Ishikawa (cell line): ENCODE measurements at regions not wholly inside any gene's neighbourhood (a gene's known extent, or its start where the extent isn't known, plus 50 kb on each side); places are given as distances from the start of the nearest gene placed in this dataset.

Source experiments
- CEBPB ChIP-seq: IDR thresholded peaks from 2 replicates; pipeline ENCODE4 v1.6.1; 2012
- CREB1 ChIP-seq: IDR thresholded peaks from 2 replicates; pipeline ENCODE4 v1.6.1; 2012; ENCODE audit warnings: low read depth
- EP300 ChIP-seq: IDR thresholded peaks from 2 replicates; pipeline ENCODE4 v1.6.1; 2012; ENCODE audit warnings: borderline replicate concordance
- NFIC ChIP-seq: IDR thresholded peaks from 2 replicates; pipeline ENCODE4 v1.6.1; 2012
- RAD21 ChIP-seq: IDR thresholded peaks from 2 replicates; pipeline ENCODE4 v1.6.1; 2012; ENCODE audit warnings: low read depth
- REST ChIP-seq: IDR thresholded peaks from 2 replicates; pipeline ENCODE4 v1.6.1; 2012; ENCODE audit warnings: low read depth, mild to moderate bottlenecking
- TAF1 ChIP-seq: IDR thresholded peaks from 2 replicates; pipeline ENCODE4 v1.6.1; 2012; ENCODE audit warnings: low read depth, mild to moderate bottlenecking
- TCF12 ChIP-seq: IDR thresholded peaks from 2 replicates; pipeline ENCODE4 v1.6.1; 2012; ENCODE audit warnings: low read depth
- USF1 ChIP-seq: IDR thresholded peaks from 2 replicates; pipeline ENCODE4 v1.6.1; 2012
- YY1 ChIP-seq: IDR thresholded peaks from 2 replicates; pipeline ENCODE4 v1.6.1; 2012; ENCODE audit warnings: low read depth

GRCh38 chr2:6618201-6618600 lies 247.5 kb downstream of the CMPK2 start:
- no peak for TF ChIP-seq TAF1
- no peak for TF ChIP-seq YY1
- TF ChIP-seq EP300 = no peak
- no peak for TF ChIP-seq USF1
- no peak for TF ChIP-seq CREB1
- TF ChIP-seq NFIC = no peak
- TF ChIP-seq REST = no peak
- TF ChIP-seq TCF12 = no peak
- no peak for TF ChIP-seq CEBPB
- TF ChIP-seq RAD21 = no peak
